Fibroblast of lung (primary cell): ENCODE measurements at regions not wholly inside any gene's neighbourhood (a gene's known extent, or its start where the extent isn't known, plus 50 kb on each side); places are given as distances from the start of the nearest gene placed in this dataset.

ENCODE experiments used
- EZH2 ChIP-seq: IDR thresholded peaks from 2 replicates; pipeline ENCODE4 v1.5.1; 2012; ENCODE audit warnings: low read length, control low read depth, mild to moderate bottlenecking; ENCODE audit errors: missing control alignments
- TF ChIP-seq, protein P1 (sequence below), 2 donors: IDR thresholded peaks in 1 of 2; conservative IDR thresholded peaks in 1 of 2; 1 replicate in 1 of 2; 2 replicates in 1 of 2; pipeline ENCODE4 v1.5.1; 2011 to 2012; ENCODE audit warnings: low read length in 2 of 2, control low read depth in 1 of 2, inconsistent platforms in 1 of 2, low read depth in 1 of 2, mild to moderate bottlenecking in 1 of 2

DNA sequence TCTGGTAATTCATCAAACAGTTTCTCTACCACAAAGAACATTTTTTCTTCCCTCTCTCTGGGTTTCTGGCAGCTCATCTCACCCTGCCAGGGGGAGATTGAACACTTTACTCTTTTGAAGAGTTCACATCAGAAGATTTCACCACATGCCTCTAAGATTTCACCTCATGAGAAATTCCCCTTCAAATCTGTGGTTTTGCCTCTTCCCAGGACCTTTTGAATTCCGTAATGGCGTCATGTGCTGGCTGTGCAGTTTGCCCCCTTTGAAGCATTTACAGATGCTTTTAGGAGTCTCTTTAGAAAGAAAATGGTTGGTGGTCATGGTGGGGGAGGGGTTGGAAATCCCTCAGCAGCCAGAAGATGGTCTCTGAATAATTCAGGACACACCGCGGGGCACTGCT, 486.1 kb downstream of the QKI start:
- TF ChIP-seq, protein P1, sequence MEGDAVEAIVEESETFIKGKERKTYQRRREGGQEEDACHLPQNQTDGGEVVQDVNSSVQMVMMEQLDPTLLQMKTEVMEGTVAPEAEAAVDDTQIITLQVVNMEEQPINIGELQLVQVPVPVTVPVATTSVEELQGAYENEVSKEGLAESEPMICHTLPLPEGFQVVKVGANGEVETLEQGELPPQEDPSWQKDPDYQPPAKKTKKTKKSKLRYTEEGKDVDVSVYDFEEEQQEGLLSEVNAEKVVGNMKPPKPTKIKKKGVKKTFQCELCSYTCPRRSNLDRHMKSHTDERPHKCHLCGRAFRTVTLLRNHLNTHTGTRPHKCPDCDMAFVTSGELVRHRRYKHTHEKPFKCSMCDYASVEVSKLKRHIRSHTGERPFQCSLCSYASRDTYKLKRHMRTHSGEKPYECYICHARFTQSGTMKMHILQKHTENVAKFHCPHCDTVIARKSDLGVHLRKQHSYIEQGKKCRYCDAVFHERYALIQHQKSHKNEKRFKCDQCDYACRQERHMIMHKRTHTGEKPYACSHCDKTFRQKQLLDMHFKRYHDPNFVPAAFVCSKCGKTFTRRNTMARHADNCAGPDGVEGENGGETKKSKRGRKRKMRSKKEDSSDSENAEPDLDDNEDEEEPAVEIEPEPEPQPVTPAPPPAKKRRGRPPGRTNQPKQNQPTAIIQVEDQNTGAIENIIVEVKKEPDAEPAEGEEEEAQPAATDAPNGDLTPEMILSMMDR (conservative IDR thresholded peaks at IDR 0.05 in 1 of 2, IDR thresholded peaks at IDR 0.05 in 1 of 2; ENCODE audit: low read depth in 1 of 2, low read length in 2 of 2): no peak
- TF ChIP-seq EZH2: no peak
